Naive B cell (primary cell): ENCODE measurements at regions not wholly inside any gene's neighbourhood (a gene's known extent, or its start where the extent isn't known, plus 50 kb on each side); places are given as distances from the start of the nearest gene placed in this dataset.
"Not testable (repeated sequence)": the region's sequence is repeated elsewhere in the genome, so short reads cannot be mapped to it uniquely, and the experiment has no call there.

ENCODE experiments used
- ATAC-seq, 2 donors: fragments of 150-1000 bp; cut with Tn5 transposase; 2 replicates each; pipeline ENCODE4 v1.10.0; 2021; ENCODE audit warnings: low read depth in 2 of 2, mild to moderate bottlenecking in 2 of 2, moderate library complexity in 2 of 2
- DNase-seq: peaks from one replicate; pipeline ENCODE4 v3.0.0; 2022
- H3K27ac Mint-ChIP-seq, 6 donors: one replicate each; pipeline ENCODE4 v1.8.0; 2020 to 2022; ENCODE audit warnings: mild to moderate bottlenecking in 6 of 6, mixed read lengths in 6 of 6, moderate library complexity in 5 of 6, inconsistent platforms in 2 of 6
- H3K27me3 Mint-ChIP-seq, 3 donors: one replicate each; pipeline ENCODE4 v1.8.0; 2021 to 2022; ENCODE audit warnings: mixed read lengths in 3 of 3, mild to moderate bottlenecking in 1 of 3
- H3K36me3 Mint-ChIP-seq, 2 donors: one replicate each; pipeline ENCODE4 v1.8.0; 2020 to 2022; ENCODE audit warnings: mixed read lengths in 2 of 2, inconsistent platforms in 1 of 2, mild to moderate bottlenecking in 1 of 2
- H3K4me1 Mint-ChIP-seq, 3 donors: one replicate each; pipeline ENCODE4 v1.8.0; 2020 to 2022; ENCODE audit warnings: mixed read lengths in 3 of 3, inconsistent platforms in 1 of 3, mild to moderate bottlenecking in 1 of 3, moderate library complexity in 1 of 3
- H3K4me3 Mint-ChIP-seq, 8 donors: one replicate each; pipeline ENCODE4 v1.8.0; 2020 to 2022; ENCODE audit warnings: mild to moderate bottlenecking in 8 of 8, mixed read lengths in 8 of 8, moderate library complexity in 8 of 8, inconsistent platforms in 2 of 8
- H3K9me3 Mint-ChIP-seq, 7 donors: one replicate each; pipeline ENCODE4 v1.8.0; 2020 to 2022; ENCODE audit warnings: mixed read lengths in 7 of 7, mild to moderate bottlenecking in 5 of 7, inconsistent platforms in 2 of 7, moderate library complexity in 1 of 7

DNA sequence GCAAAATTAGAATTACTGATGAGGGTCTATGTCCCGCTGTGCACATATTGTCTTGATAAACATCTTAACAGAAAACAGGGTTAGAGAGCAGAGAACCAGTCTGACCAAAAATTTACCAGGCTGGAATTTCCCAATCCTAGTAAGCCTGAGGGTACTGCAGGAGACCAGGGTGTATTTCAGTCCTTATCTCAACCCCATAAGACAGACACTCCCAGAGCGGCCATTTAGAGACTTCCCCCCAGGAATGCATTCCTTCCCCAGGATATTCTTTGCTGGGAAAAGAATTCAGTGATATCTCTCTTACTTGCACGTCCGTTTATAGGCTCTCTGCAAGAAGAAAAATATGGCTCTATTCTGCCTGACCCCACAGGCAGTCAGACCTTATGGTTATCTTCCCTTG is 101.4 kb upstream of the FAM3C start:
- H3K4me3 Mint-ChIP-seq, H3K9me3 Mint-ChIP-seq, ATAC-seq, H3K27ac Mint-ChIP-seq, H3K36me3 Mint-ChIP-seq, DNase-seq: not testable (repeated sequence)
- Mint-ChIP-seq H3K27me3 (peaks cover 0 to 11% (median 0%) of the 10 kb centered on the region in 3 donors), H3K4me1 (peaks cover 9 to 12% (median 10%) of the 10 kb centered on the region in 3 donors)

DNA sequence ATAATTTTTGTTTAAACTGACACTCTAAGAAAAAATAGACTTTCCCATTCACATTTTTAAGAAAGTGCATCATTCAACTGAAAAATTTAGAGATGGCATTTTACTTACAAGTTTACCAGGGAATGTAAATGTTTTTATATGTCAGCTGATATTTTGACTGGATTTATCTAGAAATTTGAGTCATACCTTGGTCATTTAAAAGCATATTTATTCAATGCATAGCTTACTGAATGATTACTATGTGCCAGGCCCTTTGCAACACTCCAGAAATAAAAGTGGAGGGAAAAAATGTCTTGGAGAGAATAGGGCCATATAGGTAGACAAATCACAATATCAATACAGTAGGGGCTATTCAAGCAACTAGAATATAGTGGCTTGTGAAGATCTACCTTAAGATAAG is 98.4 kb upstream of the FAM3C start:
- Mint-ChIP-seq H3K27me3 (peaks cover 0 to 9% (median 6%) of the 10 kb centered on the region in 3 donors), H3K9me3 (peaks cover 0 to 9% (median 2%) of the 10 kb centered on the region in 7 donors), H3K4me1 (peaks cover 9 to 12% (median 10%) of the 10 kb centered on the region in 3 donors), H3K27ac (peak overlapping the region in 1 of 6 donors; percentile 55), H3K4me3 (no peak overlapping the region), H3K36me3 (no peaks in the 10 kb centered on the region)
- no peak for ATAC-seq
- DNase-seq: no peak

DNA sequence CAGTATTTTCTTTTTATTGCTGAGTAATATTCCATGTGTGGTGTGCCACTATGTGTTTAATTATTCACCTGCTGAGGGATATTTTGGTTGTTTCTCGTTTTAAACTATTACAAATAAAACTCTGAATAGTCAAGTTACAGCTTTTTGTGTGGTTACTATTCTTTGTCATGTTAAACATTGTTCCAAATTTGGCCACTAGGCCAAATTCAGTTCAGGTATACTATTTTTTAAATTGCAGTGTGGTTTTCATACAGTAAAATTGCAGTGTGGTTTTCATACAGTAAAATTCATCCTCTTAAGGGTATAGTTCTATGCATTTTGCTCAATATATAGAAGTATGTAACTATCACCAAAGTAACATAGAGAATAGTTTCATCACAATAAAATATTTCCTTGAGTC is 97.4 kb upstream of the FAM3C start:
- peaks cover 0 to 9% (median 2%) of the 10 kb centered on the region in 7 donors for H3K9me3 Mint-ChIP-seq
- no peaks in the 10 kb centered on the region for H3K36me3 Mint-ChIP-seq
- H3K4me3 Mint-ChIP-seq: no peak overlapping the region
- H3K27me3 Mint-ChIP-seq: peaks cover 4 to 9% (median 5%) of the 10 kb centered on the region in 3 donors
- H3K4me1 Mint-ChIP-seq: peaks cover 9 to 12% (median 10%) of the 10 kb centered on the region in 3 donors
- DNase-seq (no peak), ATAC-seq (no peak)
- no peak overlapping the region for H3K27ac Mint-ChIP-seq

DNA sequence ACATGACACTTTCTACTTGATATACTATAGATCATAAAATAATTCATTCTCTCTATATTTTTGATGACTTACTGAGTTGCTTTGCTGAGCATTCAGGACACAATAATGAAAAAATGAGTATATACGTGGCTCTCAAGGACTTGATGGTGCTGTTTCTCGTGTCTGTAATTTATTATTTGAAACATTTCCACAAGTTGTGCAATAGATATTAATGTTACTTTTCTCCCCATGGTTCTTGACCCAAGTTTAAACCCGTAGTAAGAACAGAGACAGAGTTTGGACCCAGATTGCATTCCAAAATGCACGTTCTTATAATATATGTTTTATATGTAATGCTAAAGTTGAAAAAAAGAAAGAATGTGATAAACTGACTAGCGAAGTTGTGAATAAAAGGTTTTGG is 94.2 kb upstream of the FAM3C start:
- Mint-ChIP-seq H3K27me3 (peaks cover 3 to 13% (median 6%) of the 10 kb centered on the region in 3 donors), H3K36me3 (no peaks in the 10 kb centered on the region), H3K9me3 (peaks cover 0 to 1% (median 0%) of the 10 kb centered on the region in 7 donors), H3K4me1 (peaks cover 5 to 7% (median 6%) of the 10 kb centered on the region in 3 donors), H3K4me3 (no peak overlapping the region), H3K27ac (no peak overlapping the region)
- no peak for ATAC-seq
- no peak for DNase-seq

DNA sequence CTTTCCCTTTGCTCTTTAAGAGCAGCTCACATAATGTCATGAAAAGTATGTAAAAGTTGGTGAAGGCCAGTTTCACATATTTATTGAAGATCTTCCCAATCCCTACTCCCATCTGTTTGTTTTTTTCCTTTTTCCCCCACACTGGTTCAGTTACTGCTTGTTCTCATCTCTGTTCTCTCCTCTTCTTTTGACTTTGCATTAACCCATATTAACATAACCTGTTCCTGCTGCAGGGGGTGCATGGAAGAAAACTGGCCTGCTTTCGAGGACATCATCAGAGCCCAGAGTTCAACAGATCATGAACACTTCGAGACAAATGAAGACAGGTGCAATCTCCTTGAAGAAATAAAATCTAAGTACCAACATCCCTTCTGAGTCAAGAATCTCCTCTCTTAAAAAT is 93.3 kb upstream of the FAM3C start:
- DNase-seq: no peak
- H3K27me3 Mint-ChIP-seq: peaks cover 9 to 20% (median 11%) of the 10 kb centered on the region in 3 donors
- no peak for ATAC-seq

DNA sequence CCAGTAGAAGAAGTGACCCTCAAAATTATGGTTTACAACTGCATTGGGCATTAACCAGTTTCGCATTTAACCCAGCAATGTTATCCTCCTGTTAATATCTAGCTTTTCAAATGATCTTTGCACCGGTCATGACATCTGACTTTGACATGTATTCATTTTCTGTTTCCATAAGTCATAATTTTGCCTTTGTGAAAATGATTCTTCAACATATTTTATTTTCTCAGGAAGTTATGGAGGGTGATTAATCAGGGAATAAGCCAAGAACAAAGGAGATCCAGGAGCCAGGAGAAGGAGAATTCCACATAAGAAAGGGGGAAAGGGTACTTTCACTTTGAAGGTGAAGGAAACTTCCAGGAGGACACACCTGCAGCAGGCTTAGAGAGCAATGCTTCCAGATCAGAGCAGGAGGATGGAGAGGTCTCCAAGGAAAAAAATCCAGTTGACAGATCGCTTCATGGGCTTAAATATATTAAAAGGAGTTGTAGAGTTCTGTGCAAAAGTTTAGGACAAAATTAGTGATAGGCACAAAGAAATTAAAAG is 92.1 kb upstream of the FAM3C start:
- peak overlapping the region in 1 of 8 donors; percentile 18 for H3K4me3 Mint-ChIP-seq
- no peak for ATAC-seq
- H3K27ac Mint-ChIP-seq: no peak overlapping the region
- no peaks in the 10 kb centered on the region for H3K4me1 Mint-ChIP-seq
- H3K36me3 Mint-ChIP-seq: no peaks in the 10 kb centered on the region
- H3K27me3 Mint-ChIP-seq: peaks cover 11 to 25% (median 13%) of the 10 kb centered on the region in 3 donors
- no peak for DNase-seq
- no peaks in the 10 kb centered on the region for H3K9me3 Mint-ChIP-seq

More for the DNA sequence above, 93.3 kb upstream of the FAM3C start:
- Mint-ChIP-seq H3K36me3 (no peaks in the 10 kb centered on the region), H3K4me1 (no peaks in the 10 kb centered on the region), H3K27ac (no peak overlapping the region), H3K9me3 (no peaks in the 10 kb centered on the region), H3K4me3 (no peak overlapping the region)

DNA sequence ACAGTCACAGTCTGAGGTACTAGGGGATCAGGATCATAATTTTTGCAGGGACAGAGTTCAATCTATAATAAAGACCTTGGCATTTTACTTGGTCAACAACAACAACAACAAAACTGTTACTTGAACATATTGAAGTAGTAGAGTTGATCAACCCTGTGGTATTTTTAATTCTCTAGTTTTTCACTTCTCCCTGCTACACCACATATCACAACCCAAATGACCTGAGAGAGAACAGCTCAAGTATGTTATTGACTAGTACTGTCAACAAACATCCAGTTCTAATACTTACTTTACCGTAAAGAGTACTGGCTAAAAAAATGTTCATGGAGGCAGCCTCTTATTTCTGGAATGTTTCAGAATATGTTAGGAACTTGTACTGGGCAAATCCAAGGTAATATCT is 90.5 kb upstream of the FAM3C start:
- peaks cover 11 to 23% (median 13%) of the 10 kb centered on the region in 3 donors for H3K27me3 Mint-ChIP-seq
- H3K9me3 Mint-ChIP-seq: no peaks in the 10 kb centered on the region
- H3K27ac Mint-ChIP-seq: no peak overlapping the region
- peaks cover 0 to 5% (median 0%) of the 10 kb centered on the region in 3 donors for H3K4me1 Mint-ChIP-seq
- H3K4me3 Mint-ChIP-seq: no peak overlapping the region
- DNase-seq (no peak), ATAC-seq (no peak)
- H3K36me3 Mint-ChIP-seq: no peaks in the 10 kb centered on the region

DNA sequence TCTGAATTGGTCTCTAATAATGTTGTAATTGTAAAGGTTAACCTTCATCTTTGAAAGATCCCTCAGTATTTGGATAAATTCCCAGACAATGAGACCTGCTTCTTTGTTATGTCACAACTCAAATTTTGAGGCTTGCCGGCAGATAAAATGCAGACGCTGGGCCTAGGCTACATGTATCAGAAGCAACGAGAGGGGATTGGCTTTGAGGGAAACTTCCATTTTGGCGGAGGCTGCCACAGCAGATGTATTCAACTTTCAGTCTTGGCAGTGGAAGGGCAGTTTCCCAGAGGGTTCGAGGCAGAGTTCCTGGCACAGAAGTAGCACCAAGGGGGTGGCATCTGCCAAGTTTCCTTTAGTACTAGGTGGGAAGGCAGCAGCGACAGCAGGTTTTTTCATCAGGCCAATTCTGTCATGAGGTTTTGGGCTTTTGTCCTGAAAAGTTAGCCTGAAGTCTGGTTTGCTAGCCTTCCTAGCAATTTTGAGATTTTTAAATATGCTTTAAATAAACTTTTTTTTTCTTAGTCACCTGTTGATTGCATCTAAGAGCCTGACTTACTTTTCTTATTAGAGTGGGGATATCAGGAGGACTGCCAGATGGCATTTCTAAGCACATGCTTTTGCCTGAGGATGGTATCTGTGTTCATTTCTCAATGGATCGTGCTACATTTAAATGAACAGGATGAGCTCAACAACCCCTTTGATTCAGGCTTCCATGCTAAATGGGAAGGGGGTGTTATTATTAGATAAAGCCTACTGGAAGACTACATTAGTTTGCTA is 89.5 kb upstream of the FAM3C start:
- peaks cover 0 to 5% (median 0%) of the 10 kb centered on the region in 3 donors for H3K4me1 Mint-ChIP-seq
- no peaks in the 10 kb centered on the region for H3K9me3 Mint-ChIP-seq
- no peaks in the 10 kb centered on the region for H3K36me3 Mint-ChIP-seq
- no peak overlapping the region for H3K4me3 Mint-ChIP-seq
- ATAC-seq (no peak), DNase-seq (no peak)
- H3K27me3 Mint-ChIP-seq: peaks cover 11 to 16% (median 13%) of the 10 kb centered on the region in 3 donors
- peak overlapping the region in 1 of 6 donors; percentile 17 for H3K27ac Mint-ChIP-seq

DNA sequence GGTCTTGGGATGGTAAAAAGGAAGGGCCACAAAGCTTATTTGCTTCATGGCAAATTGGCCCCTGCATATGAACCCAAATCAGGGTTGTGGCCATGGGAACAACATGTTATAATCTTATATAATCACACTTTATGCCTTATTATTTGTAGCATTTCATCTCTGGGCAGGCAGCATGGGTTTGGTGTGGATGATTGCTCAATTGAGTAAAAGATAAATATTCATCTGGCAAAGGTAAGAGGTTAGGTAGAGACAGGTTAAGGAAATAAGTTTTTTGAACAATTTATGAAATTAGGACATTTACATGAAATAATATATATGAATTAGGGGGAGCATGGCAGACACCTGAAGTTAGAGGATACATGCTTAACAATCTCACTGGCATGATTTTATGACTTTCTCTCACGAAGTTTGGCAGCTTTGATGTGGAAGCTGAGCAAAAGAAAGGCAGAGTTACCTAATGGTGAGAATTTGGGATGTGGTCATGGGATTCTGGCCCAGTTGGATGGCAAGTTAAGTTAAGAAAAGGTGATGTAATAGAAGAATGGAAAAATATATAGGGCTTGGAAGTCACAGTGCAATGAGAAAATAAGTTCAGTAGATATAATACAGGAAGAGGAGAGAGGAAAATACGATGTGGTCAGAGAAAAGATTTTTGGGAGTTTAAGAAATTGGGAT is 88.1 kb upstream of the FAM3C start:
- no peak for DNase-seq
- no peaks in the 10 kb centered on the region for H3K9me3 Mint-ChIP-seq
- no peak overlapping the region for H3K27ac Mint-ChIP-seq
- ATAC-seq: no peak
- no peak overlapping the region for H3K4me3 Mint-ChIP-seq
- H3K4me1 Mint-ChIP-seq: peaks cover 0 to 5% (median 0%) of the 10 kb centered on the region in 3 donors
- peaks cover 11 to 16% (median 12%) of the 10 kb centered on the region in 3 donors for H3K27me3 Mint-ChIP-seq
- no peaks in the 10 kb centered on the region for H3K36me3 Mint-ChIP-seq

DNA sequence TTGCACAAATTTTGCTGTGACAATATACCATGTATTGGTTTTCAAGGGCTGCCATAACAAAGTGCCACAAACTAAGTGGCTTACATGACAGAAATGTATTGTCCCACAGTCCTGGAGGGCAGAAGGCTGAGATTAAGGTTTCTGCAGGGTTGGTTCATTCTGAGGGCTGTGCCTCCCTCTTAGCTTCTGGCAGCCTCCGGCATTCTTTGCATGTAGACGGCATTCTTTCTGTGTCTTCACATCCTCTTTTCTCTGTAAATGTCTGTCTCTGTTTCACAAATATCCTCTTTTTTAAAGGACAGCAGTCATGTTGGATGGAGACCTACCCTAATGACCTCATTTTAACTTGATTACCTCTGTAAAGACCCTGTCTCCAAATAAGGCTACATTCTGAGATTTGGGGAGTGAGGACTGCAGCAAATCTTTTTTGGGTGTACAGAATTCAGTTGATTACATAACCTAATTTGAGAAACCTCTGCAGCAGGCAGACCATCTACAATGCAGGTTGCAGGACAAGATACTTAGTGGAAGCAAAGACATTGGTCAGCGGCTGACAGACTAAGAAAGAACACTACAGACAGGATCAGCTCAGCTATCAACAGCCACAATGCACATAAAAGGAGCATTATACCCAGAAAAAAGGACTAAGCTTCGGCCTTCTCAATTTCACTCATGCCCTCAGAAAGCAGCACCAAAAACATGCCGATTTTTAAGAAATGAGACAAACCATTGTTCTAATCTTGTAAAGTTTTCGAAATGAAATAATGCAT is 84.6 kb upstream of the FAM3C start:
- ATAC-seq (no peak), DNase-seq (no peak)
- Mint-ChIP-seq H3K4me3 (no peak overlapping the region), H3K36me3 (no peaks in the 10 kb centered on the region), H3K27me3 (peaks cover 9 to 16% (median 11%) of the 10 kb centered on the region in 3 donors), H3K27ac (no peak overlapping the region), H3K4me1 (peaks cover 0 to 5% (median 0%) of the 10 kb centered on the region in 3 donors), H3K9me3 (peaks cover 0 to 2% (median 0%) of the 10 kb centered on the region in 7 donors)

DNA sequence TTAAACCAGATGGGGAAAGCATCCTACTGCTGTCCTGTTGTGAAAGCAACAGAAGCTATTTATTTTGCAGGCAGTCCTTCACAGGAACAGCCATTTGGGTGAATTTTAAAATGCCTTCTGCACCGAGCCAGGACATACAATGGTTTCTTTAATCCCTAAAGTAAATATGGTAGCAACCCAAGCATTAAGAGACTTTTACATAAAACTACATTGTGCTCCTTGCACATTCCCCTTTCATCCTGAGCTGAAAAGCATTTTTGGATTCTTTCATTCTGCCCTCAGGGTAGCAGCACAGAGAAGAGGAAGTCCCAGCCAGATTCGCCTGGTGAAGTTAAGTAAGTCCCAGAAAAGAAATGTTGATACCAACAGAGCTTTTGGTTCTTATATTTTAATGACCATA is 84.0 kb upstream of the FAM3C start:
- Mint-ChIP-seq H3K27ac (no peak overlapping the region), H3K36me3 (no peaks in the 10 kb centered on the region), H3K4me3 (no peak overlapping the region), H3K4me1 (peaks cover 0 to 5% (median 0%) of the 10 kb centered on the region in 3 donors), H3K27me3 (peaks cover 5 to 9% (median 6%) of the 10 kb centered on the region in 3 donors), H3K9me3 (peaks cover 0 to 2% (median 0%) of the 10 kb centered on the region in 7 donors)
- peak in 1 of 2 donors; percentile 28 for ATAC-seq
- DNase-seq: no peak

DNA sequence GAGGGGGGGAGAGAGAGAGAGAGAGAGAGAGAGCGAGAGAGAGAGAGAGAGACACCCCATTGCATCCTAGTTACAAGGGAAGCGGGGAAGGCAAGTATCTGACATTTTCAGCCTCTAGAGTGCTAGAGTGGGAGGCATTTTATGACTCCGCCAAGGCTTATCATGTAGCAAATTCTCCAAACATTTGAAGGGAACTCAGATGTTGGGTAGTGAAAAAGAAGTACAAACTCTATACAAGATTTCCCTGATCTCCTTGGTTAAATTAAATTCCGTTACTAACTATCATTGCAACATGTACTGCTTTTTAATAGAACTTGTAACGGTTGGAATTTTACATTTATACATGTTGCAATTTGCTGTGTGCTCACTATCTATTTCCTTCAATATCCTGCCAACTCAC is 83.4 kb upstream of the FAM3C start:
- H3K9me3 Mint-ChIP-seq: peaks cover 0 to 2% (median 0%) of the 10 kb centered on the region in 7 donors
- H3K27me3 Mint-ChIP-seq: peaks cover 2 to 5% (median 3%) of the 10 kb centered on the region in 3 donors
- H3K4me3 Mint-ChIP-seq: no peak overlapping the region
- no peaks in the 10 kb centered on the region for H3K36me3 Mint-ChIP-seq
- no peak for ATAC-seq
- peaks cover 0 to 5% (median 0%) of the 10 kb centered on the region in 3 donors for H3K4me1 Mint-ChIP-seq
- DNase-seq: no peak
- H3K27ac Mint-ChIP-seq: no peak overlapping the region

DNA sequence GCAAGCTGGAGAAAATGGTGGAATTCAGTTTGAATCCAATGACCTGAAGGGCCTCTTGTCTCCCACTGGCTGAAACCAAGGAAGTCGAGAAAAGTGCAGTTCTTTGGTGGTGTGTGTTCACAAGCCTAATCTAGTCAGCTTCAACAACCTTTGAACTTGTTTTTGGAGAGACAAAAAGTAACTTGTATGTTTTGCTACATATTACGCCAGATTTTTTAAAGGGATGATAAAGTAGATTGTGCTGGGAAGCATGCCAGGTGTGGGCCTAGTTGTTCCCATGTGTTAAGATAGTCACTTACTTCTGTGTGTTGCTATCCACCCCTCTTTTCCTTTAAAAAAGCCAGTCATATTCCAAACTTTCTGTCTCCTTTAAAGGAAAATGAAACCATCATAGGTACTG is 79.7 kb upstream of the FAM3C start:
- no peak for ATAC-seq
- H3K27ac Mint-ChIP-seq: no peak overlapping the region
- H3K36me3 Mint-ChIP-seq: no peaks in the 10 kb centered on the region
- no peaks in the 10 kb centered on the region for H3K4me1 Mint-ChIP-seq
- no peak for DNase-seq
- no peak overlapping the region for H3K4me3 Mint-ChIP-seq
- H3K27me3 Mint-ChIP-seq: no peaks in the 10 kb centered on the region
- peaks cover 0 to 2% (median 0%) of the 10 kb centered on the region in 7 donors for H3K9me3 Mint-ChIP-seq
